ENCODE measurements at regions not wholly inside any gene's neighbourhood (a gene's known extent, or its start where the extent isn't known, plus 50 kb on each side); places are given as distances from the start of the nearest gene placed in this dataset.

DNA sequence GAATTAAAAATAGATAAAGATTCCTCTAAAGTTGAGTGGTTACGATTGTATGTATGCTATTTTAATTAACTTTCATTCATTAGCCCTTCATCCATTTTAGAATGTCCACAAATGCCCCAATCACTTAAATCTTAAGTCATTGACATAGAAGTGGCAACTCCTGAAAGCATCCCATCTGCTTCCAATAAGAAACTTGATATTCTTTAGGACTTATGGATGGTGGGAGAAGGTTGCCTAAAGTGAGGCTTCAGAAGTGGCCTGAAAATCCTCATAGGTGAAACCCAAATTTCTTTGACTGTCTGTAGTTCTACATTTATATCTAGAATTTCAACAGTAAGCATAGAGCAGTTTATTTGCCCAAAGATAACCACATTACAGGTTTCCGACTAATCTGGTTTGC is 161.7 kb upstream of the HMGA2 start:
- TF ChIP-seq, protein P1, sequence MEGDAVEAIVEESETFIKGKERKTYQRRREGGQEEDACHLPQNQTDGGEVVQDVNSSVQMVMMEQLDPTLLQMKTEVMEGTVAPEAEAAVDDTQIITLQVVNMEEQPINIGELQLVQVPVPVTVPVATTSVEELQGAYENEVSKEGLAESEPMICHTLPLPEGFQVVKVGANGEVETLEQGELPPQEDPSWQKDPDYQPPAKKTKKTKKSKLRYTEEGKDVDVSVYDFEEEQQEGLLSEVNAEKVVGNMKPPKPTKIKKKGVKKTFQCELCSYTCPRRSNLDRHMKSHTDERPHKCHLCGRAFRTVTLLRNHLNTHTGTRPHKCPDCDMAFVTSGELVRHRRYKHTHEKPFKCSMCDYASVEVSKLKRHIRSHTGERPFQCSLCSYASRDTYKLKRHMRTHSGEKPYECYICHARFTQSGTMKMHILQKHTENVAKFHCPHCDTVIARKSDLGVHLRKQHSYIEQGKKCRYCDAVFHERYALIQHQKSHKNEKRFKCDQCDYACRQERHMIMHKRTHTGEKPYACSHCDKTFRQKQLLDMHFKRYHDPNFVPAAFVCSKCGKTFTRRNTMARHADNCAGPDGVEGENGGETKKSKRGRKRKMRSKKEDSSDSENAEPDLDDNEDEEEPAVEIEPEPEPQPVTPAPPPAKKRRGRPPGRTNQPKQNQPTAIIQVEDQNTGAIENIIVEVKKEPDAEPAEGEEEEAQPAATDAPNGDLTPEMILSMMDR (IDR thresholded peaks at IDR 0.05) = no peak
- no peak for TF ChIP-seq POLR2A (IDR thresholded peaks at IDR 0.05)
- no peak for TF ChIP-seq EP300 (IDR thresholded peaks at IDR 0.05)
- Histone ChIP-seq H3K27ac (no peak overlapping the region), H3K27me3 (no peaks in the 10 kb centered on the region), H3K36me3 (no peaks in the 10 kb centered on the region), H3K4me1 (ENCODE audit: insufficient read depth) (no peaks in the 10 kb centered on the region), H3K4me3 (no peak overlapping the region), H3K9me3 (no peaks in the 10 kb centered on the region)
- WGBS, 3 donors = 97 to 98% (median 97%) methylated on average over 2 of the region's 2 CpGs
- intact Hi-C loops (cut with DNase I) = no loop called here
- no peak for DNase-seq

DNA sequence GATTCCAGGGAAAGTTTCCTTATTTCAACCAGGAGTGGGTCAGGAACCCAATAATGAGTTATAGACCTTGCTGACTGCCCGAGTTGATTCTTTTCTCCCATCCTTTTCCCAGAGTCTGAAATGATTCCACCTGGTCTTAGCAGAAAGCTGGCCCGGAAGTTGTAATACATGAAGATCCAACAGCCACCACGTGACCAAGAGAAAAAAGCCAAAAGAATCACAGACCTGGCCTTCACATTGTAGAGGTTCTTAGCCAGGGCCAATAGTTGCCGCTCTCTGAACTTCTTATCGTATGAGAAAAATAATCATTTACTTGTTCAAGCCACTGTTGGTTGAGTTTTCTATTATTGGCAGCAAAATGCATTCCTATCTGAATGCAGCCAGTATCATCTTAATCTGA is 161.2 kb upstream of the HMGA2 start:
- TF ChIP-seq POLR2A (IDR thresholded peaks at IDR 0.05) (no peak), EP300 (IDR thresholded peaks at IDR 0.05) (no peak)
- TF ChIP-seq, protein P1 (IDR thresholded peaks at IDR 0.05) = no peak
- 56 to 73% (median 68%) methylated on average over 5 of the region's 5 CpGs for WGBS, 3 donors
- Histone ChIP-seq H3K27me3 (no peaks in the 10 kb centered on the region), H3K9me3 (no peaks in the 10 kb centered on the region), H3K36me3 (no peaks in the 10 kb centered on the region), H3K4me1 (ENCODE audit: insufficient read depth) (peaks cover 3% of the 10 kb centered on the region), H3K4me3 (no peak overlapping the region), H3K27ac (no peak overlapping the region)
- no peak for DNase-seq
- intact Hi-C loops (cut with DNase I) = no loop called here

DNA sequence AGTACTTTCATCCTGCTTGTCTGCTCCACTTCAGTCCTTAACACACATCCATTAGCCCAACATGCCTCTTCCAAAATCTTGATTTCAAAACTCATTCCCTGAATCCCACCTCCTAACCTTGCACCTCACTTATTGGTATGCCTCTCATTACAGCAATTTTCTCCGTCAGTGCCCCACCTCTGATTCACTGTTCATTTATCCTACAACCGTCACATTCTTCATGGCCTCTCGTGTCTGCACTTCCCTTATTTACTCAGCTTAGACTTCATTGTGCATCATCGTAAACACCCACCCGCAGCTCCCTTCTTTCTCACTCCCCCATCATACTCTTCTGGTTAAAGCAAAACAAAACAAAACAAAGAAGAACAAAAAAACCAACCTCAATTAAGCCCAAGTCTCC is 160.6 kb upstream of the HMGA2 start:
- TF ChIP-seq POLR2A (IDR thresholded peaks at IDR 0.05) = no peak
- TF ChIP-seq, protein P1 (IDR thresholded peaks at IDR 0.05) = no peak
- no peak for TF ChIP-seq EP300 (IDR thresholded peaks at IDR 0.05)
- H3K9me3 ChIP-seq = no peaks in the 10 kb centered on the region

GRCh38 chr12:65664715-65665250 is 159.5 kb upstream of the HMGA2 start:
- DNase-seq = no peak
- H3K27ac ChIP-seq = no peak overlapping the region

More for the DNA sequence above, 160.6 kb upstream of the HMGA2 start:
- Histone ChIP-seq H3K4me3 (no peak overlapping the region), H3K27me3 (no peaks in the 10 kb centered on the region), H3K27ac (no peak overlapping the region), H3K4me1 (ENCODE audit: insufficient read depth) (peaks cover 3% of the 10 kb centered on the region), H3K36me3 (no peaks in the 10 kb centered on the region)
- DNase-seq = no peak
- 89 to 93% (median 92%) methylated on average over 5 of the region's 5 CpGs for WGBS, 3 donors
- intact Hi-C loops (cut with DNase I) = no loop called here

GRCh38 chr12:65665817-65666216 is 158.5 kb upstream of the HMGA2 start:
- peaks cover 3% of the 10 kb centered on the region for H3K4me1 ChIP-seq (ENCODE audit: insufficient read depth)
- intact Hi-C loops (cut with DNase I) = no loop called here
- H3K4me3 ChIP-seq = no peak overlapping the region
- H3K36me3 ChIP-seq = no peaks in the 10 kb centered on the region
- H3K27ac ChIP-seq = no peak overlapping the region
- no peak for DNase-seq
- TF ChIP-seq POLR2A (IDR thresholded peaks at IDR 0.05) (no peak), EP300 (IDR thresholded peaks at IDR 0.05) (no peak)
- TF ChIP-seq, protein P1 (IDR thresholded peaks at IDR 0.05) = no peak
- H3K9me3 ChIP-seq = no peaks in the 10 kb centered on the region
- WGBS, 3 donors = 98 to 99% (median 99%) methylated on average over 2 of the region's 2 CpGs
- H3K27me3 ChIP-seq = no peaks in the 10 kb centered on the region

More at GRCh38 chr12:65664715-65665250, 159.5 kb upstream of the HMGA2 start:
- TF ChIP-seq EP300 (IDR thresholded peaks at IDR 0.05) = no peak
- H3K4me3 ChIP-seq = no peak overlapping the region
- intact Hi-C loops (cut with DNase I) = no loop called here
- no peaks in the 10 kb centered on the region for H3K27me3 ChIP-seq
- H3K9me3 ChIP-seq = no peaks in the 10 kb centered on the region
- no peaks in the 10 kb centered on the region for H3K36me3 ChIP-seq
- H3K4me1 ChIP-seq (ENCODE audit: insufficient read depth) = peaks cover 3% of the 10 kb centered on the region
- WGBS, 3 donors = 84 to 90% (median 88%) methylated on average over 3 of the region's 3 CpGs
